ENCODE measurements at regions not wholly inside any gene's neighbourhood (a gene's known extent, or its start where the extent isn't known, plus 50 kb on each side); places are given as distances from the start of the nearest gene placed in this dataset.

DNA sequence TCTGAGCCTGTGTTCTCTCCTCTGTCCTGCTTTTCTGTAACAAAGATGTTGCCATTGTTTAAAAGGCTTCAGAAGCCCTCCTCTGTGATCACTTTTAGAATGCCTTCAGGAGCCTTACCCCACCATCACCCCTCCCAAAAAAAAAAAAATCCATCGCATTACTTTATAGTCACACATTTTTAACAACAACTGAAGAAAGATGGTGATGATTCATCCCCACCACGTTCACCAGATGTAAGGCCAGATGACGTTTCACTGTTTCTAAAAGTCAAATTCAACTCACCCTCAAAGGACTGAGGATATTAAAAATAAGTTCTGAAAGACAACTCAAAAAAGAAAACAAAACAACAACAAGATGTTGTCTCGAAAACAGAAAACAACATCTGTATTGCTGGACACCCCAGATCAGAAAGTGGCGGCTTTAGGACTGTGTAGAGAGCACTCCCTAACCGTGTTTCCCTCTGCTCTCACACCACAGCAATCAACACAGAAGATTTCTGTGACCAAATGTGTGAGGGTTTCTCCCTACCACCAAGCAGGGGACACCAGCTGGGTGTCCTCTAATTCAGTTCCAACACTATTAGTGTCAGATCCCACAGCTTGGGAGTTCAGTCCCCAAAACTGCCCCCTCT lies 61.9 kb upstream of the CREB1 start:
- Histone ChIP-seq H3K79me2 (ENCODE audit: insufficient read depth, low read length) (no peaks in the 10 kb centered on the region), H3K4me3 (replicated peaks in 1 of 3; ENCODE audit: low read depth in 2 of 3, low read length in 3 of 3) (no peak overlapping the region), H3K4me1 (ENCODE audit: control insufficient read depth in 1 of 2, insufficient read depth in 2 of 2, low read length in 2 of 2) (no peaks in the 10 kb centered on the region), H3K36me3 (replicated peaks in 1 of 2; ENCODE audit: control insufficient read depth in 1 of 2, insufficient read depth in 2 of 2, low read length in 2 of 2) (no peaks in the 10 kb centered on the region), H3K4me2 (replicated peaks; ENCODE audit: extremely low read depth, low read length, poor library complexity, severe bottlenecking) (no peak overlapping the region), H3K9me3 (replicated peaks in 1 of 2; ENCODE audit: control insufficient read depth in 1 of 2, insufficient read depth in 1 of 2, low read length in 2 of 2) (no peaks in the 10 kb centered on the region), H4K20me1 (ENCODE audit: insufficient read depth, low read length) (no peaks in the 10 kb centered on the region), H3K9ac (ENCODE audit: insufficient read depth, low read length, poor library complexity, severe bottlenecking) (no peak overlapping the region), H3K27ac (ENCODE audit: low read depth in 1 of 2, low read length in 2 of 2) (no peak overlapping the region), H2AFZ (ENCODE audit: insufficient read depth, low read depth, low read length, poor library complexity, severe bottlenecking) (no peak overlapping the region), H3K27me3 (ENCODE audit: control insufficient read depth in 2 of 2, insufficient read depth in 2 of 2, low read length in 2 of 2) (no peaks in the 10 kb centered on the region)
- TF ChIP-seq, protein P1, sequence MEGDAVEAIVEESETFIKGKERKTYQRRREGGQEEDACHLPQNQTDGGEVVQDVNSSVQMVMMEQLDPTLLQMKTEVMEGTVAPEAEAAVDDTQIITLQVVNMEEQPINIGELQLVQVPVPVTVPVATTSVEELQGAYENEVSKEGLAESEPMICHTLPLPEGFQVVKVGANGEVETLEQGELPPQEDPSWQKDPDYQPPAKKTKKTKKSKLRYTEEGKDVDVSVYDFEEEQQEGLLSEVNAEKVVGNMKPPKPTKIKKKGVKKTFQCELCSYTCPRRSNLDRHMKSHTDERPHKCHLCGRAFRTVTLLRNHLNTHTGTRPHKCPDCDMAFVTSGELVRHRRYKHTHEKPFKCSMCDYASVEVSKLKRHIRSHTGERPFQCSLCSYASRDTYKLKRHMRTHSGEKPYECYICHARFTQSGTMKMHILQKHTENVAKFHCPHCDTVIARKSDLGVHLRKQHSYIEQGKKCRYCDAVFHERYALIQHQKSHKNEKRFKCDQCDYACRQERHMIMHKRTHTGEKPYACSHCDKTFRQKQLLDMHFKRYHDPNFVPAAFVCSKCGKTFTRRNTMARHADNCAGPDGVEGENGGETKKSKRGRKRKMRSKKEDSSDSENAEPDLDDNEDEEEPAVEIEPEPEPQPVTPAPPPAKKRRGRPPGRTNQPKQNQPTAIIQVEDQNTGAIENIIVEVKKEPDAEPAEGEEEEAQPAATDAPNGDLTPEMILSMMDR (IDR thresholded peaks at IDR 0.05): no peak
- peaks cover 0 to 6% (median 3%) of the 10 kb centered on the region in 3 donors for H3K27me3 Mint-ChIP-seq (ENCODE audit: low read depth in 3 of 3)
- no CpG with 5 or more reads among the region's 6 CpGs for WGBS (ENCODE audit: insufficient coverage)
- intact Hi-C loops (cut with micrococcal nuclease): no loop called here
- peaks cover 0 to 2% (median 0%) of the 10 kb centered on the region in 7 donors for H3K9me3 Mint-ChIP-seq
- H3K27ac Mint-ChIP-seq: peak overlapping the region in 2 of 7 donors; percentile 46 to 52
- H3K4me1 Mint-ChIP-seq: no peaks in the 10 kb centered on the region
- H3K36me3 Mint-ChIP-seq: no peaks in the 10 kb centered on the region
- DNase-seq: no peak
- no peak overlapping the region for H3K4me3 Mint-ChIP-seq

DNA sequence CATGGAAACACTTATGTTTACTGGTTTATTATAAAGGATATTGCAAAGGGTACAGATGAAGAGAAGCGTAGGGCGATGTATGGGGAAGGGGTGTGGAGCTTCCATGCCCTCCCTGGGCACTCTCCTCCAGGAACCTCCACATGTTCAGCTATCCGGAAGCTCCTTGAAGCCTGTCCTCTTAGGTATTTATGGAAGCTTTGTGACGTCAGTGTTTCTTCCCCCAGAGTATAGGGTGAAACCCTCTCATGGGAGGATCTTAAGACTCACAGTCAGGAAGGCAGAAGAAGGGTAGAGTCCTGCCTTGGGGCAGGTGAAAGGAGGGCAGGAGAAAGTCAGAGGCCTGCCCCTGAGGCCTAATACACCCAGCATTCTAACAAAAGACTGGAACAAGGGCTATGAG lies 61.3 kb upstream of the CREB1 start:
- peaks cover 4% of the 10 kb centered on the region for H3K4me1 Mint-ChIP-seq

More for the DNA sequence above, 61.3 kb upstream of the CREB1 start:
- TF ChIP-seq, protein P1 (IDR thresholded peaks at IDR 0.05): no peak
- H3K27me3 ChIP-seq (ENCODE audit: control insufficient read depth in 2 of 2, insufficient read depth in 2 of 2, low read length in 2 of 2): no peaks in the 10 kb centered on the region
- H3K4me3 Mint-ChIP-seq: no peak overlapping the region
- no peak overlapping the region for H2AFZ ChIP-seq (ENCODE audit: insufficient read depth, low read depth, low read length, poor library complexity, severe bottlenecking)
- H3K27me3 Mint-ChIP-seq (ENCODE audit: low read depth in 3 of 3): peaks cover 0 to 3% (median 2%) of the 10 kb centered on the region in 3 donors
- H3K4me1 ChIP-seq (ENCODE audit: control insufficient read depth in 1 of 2, insufficient read depth in 2 of 2, low read length in 2 of 2): no peaks in the 10 kb centered on the region
- no peaks in the 10 kb centered on the region for H4K20me1 ChIP-seq (ENCODE audit: insufficient read depth, low read length)
- H3K79me2 ChIP-seq (ENCODE audit: insufficient read depth, low read length): no peaks in the 10 kb centered on the region
- H3K4me3 ChIP-seq (replicated peaks in 1 of 3; ENCODE audit: low read depth in 2 of 3, low read length in 3 of 3): no peak overlapping the region
- peak overlapping the region in 1 of 7 donors; percentile 45 for H3K27ac Mint-ChIP-seq
- no peaks in the 10 kb centered on the region for H3K9me3 ChIP-seq (replicated peaks in 1 of 2; ENCODE audit: control insufficient read depth in 1 of 2, insufficient read depth in 1 of 2, low read length in 2 of 2)
- no peak overlapping the region for H3K27ac ChIP-seq (ENCODE audit: low read depth in 1 of 2, low read length in 2 of 2)
- H3K9me3 Mint-ChIP-seq: peaks cover 0 to 1% (median 0%) of the 10 kb centered on the region in 7 donors
- no peak overlapping the region for H3K4me2 ChIP-seq (replicated peaks; ENCODE audit: extremely low read depth, low read length, poor library complexity, severe bottlenecking)
- H3K36me3 Mint-ChIP-seq: no peaks in the 10 kb centered on the region
- no peak overlapping the region for H3K9ac ChIP-seq (ENCODE audit: insufficient read depth, low read length, poor library complexity, severe bottlenecking)
- intact Hi-C loops (cut with micrococcal nuclease): no loop called here
- WGBS (ENCODE audit: insufficient coverage): no CpG with 5 or more reads among the region's 4 CpGs
- no peaks in the 10 kb centered on the region for H3K36me3 ChIP-seq (replicated peaks in 1 of 2; ENCODE audit: control insufficient read depth in 1 of 2, insufficient read depth in 2 of 2, low read length in 2 of 2)
- no peak for DNase-seq
